Upper lobe of left lung (tissue), 6 donors: ENCODE measurements at regions not wholly inside any gene's neighbourhood (a gene's known extent, or its start where the extent isn't known, plus 50 kb on each side); places are given as distances from the start of the nearest gene placed in this dataset.

Experiments
- ATAC-seq, 2 donors: fragments of 200-7000 bp; cut with Tn5 transposase; one replicate each; pipeline ENCODE4 v1.9.1; 2022; ENCODE audit warnings: mild to moderate bottlenecking in 2 of 2, moderate library complexity in 2 of 2; ENCODE audit not compliant: low FRiP score in 2 of 2
- DNase-seq, 2 donors: peaks; one replicate each; pipeline ENCODE4 v3.0.0-alpha.2; 2019 to 2020
- H3K27ac ChIP-seq, 4 donors: fragments of 200-600 bp; sonication (generic); one replicate each; pipeline ENCODE4 v1.5.1; 2016 to 2019
- H3K27me3 ChIP-seq, 4 donors: fragments of 200-600 bp; sonication (generic); one replicate each; pipeline ENCODE4 v1.5.1; 2017 to 2019
- H3K36me3 ChIP-seq, 4 donors: fragments of 200-600 bp; sonication (generic); one replicate each; pipeline ENCODE4 v1.5.1; 2016 to 2019
- H3K4me1 ChIP-seq, 4 donors: fragments of 200-600 bp; sonication (generic); one replicate each; pipeline ENCODE4 v1.5.1; 2018 to 2019
- H3K4me3 ChIP-seq, 4 donors: fragments of 200-600 bp; sonication (generic); one replicate each; pipeline ENCODE4 v1.5.1; 2017 to 2019; ENCODE audit warnings: mild to moderate bottlenecking in 2 of 4, moderate library complexity in 1 of 4
- H3K9me3 ChIP-seq, 4 donors: fragments of 200-600 bp; sonication (generic); one replicate each; pipeline ENCODE4 v1.5.1; 2018 to 2019
- EP300 ChIP-seq, 4 donors: sonication (generic); formaldehyde crosslinking; IDR thresholded peaks; one replicate each; pipeline ENCODE4 v1.5.1; 2017; ENCODE audit warnings: antibody characterized with exemption in 4 of 4, control low read depth in 2 of 4
- POLR2A ChIP-seq, 4 donors: fragments of 450-650 bp; IDR thresholded peaks; one replicate each; pipeline ENCODE4 v1.5.1; 2016 to 2017; ENCODE audit warnings: antibody characterized with exemption in 4 of 4, mild to moderate bottlenecking in 2 of 4
- POLR2AphosphoS5 ChIP-seq, 2 donors: sonication (generic); formaldehyde crosslinking; IDR thresholded peaks; one replicate each; pipeline ENCODE4 v1.5.1; 2017; ENCODE audit warnings: antibody characterized with exemption in 2 of 2
- WGBS, 2 donors: methylation state at CpG; one replicate each; pipeline ENCODE4 v1.1.5; 2017 to 2018; 5-methylcytosine and 5-hydroxymethylcytosine counted together
- TF ChIP-seq, protein P1 (sequence below), 6 experiments: fragments of 450-650 bp in 4 of 6; fragments of 200-600 bp in 2 of 6; sonication (generic) in 2 of 6; IDR thresholded peaks; one replicate each; pipeline ENCODE4 v1.5.1; 2016 to 2019; ENCODE audit warnings: antibody characterized with exemption in 6 of 6
- donor health status: DM: no; HTN: no; CAD: no; lungs with moderate emphysema.
- donor health status: DM: no; HTN: yes; CAD: no; lungs with severe emphysema.

DNA sequence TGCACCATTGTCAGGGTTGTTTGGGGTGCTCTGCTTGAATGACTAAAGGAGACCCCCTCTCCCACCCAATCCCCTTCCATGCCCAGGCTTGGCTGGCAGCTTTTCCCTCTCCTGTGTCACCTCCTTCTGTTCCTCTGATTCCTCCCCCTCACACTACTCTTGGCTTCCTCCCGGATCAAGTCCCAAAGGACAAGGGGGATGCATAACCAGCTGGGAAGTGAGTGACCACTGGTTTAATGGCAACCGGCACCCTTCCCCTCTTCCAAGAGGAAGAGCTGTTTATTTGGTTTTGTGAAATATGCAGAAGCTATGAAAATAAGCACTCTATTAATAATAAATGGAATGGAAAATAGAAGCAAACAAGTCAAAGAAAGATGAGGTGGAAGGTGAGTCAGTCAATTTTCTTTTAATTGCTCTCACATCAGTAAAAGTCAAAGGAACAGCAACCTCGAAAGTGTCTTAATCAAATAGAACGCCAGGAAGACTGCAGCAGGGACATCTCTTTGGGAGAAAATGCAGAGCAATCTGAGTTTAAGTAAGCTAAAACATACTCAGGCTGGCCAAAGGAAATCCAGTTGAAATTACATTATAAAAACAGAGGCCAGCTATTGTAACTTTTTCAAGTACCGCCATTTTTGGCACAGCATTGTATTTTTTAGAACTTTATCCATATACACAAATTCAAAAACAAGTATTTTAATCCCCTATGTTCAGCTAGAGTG lies 322.5 kb downstream of the SIPA1L2 start:
- DNase-seq (no peak), ATAC-seq (no peak)
- TF ChIP-seq POLR2AphosphoS5 (IDR thresholded peaks at IDR 0.05) (no peak), EP300 (IDR thresholded peaks at IDR 0.05) (no peak), POLR2A (IDR thresholded peaks at IDR 0.05) (no peak)
- TF ChIP-seq, protein P1, sequence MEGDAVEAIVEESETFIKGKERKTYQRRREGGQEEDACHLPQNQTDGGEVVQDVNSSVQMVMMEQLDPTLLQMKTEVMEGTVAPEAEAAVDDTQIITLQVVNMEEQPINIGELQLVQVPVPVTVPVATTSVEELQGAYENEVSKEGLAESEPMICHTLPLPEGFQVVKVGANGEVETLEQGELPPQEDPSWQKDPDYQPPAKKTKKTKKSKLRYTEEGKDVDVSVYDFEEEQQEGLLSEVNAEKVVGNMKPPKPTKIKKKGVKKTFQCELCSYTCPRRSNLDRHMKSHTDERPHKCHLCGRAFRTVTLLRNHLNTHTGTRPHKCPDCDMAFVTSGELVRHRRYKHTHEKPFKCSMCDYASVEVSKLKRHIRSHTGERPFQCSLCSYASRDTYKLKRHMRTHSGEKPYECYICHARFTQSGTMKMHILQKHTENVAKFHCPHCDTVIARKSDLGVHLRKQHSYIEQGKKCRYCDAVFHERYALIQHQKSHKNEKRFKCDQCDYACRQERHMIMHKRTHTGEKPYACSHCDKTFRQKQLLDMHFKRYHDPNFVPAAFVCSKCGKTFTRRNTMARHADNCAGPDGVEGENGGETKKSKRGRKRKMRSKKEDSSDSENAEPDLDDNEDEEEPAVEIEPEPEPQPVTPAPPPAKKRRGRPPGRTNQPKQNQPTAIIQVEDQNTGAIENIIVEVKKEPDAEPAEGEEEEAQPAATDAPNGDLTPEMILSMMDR (IDR thresholded peaks at IDR 0.05) = no peak
- H3K4me3 ChIP-seq = no peak overlapping the region
- no peaks in the 10 kb centered on the region for H3K36me3 ChIP-seq
- H3K27ac ChIP-seq = no peak overlapping the region
- peaks cover 4 to 8% (median 6%) of the 10 kb centered on the region in 4 donors for H3K4me1 ChIP-seq
- 59 to 73% methylated on average over 5 of the region's 5 CpGs for WGBS, 2 donors
- H3K9me3 ChIP-seq = no peaks in the 10 kb centered on the region
- H3K27me3 ChIP-seq = no peaks in the 10 kb centered on the region

DNA sequence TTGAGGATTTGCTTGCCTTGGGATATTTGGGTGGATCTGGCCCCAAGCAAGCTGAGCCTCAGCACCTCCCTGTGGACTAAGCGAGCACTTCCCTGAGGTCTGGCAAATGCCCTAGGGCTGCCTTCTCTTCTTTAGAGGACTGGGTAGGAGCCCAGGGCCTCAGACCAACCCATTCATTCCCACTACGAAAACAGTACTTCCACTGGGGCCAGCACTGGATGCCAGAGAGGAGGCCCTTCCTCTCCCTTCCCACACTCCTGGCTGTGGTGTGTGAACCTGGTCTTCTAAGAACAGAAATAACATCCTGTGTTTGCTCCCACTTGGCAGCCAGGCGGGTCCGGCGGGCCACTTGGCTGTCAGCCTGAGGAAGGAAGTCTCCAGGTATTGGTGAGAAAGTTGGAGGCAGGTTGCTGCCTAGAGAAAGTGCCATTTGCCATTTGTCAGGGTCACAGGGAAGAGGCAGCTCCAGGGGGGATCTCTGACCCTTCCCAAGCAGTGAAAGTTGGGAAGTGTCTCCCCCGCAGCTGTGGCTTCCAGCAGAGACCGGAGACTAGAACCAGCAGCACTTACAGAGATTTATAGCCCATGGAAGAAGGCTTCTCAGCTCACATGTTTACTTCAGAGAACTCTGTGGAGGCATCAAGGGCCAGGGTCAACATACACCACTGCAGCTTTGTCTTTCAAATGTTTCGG lies 323.5 kb downstream of the SIPA1L2 start:
- no peak for TF ChIP-seq POLR2A (IDR thresholded peaks at IDR 0.05)
- 42 to 52% methylated on average over 4 to 8 of the region's 8 CpGs for WGBS, 2 donors
- no peaks in the 10 kb centered on the region for H3K9me3 ChIP-seq
- ATAC-seq = peak; percentile 34 to 60
- peaks cover 4 to 8% (median 6%) of the 10 kb centered on the region in 4 donors for H3K4me1 ChIP-seq
- DNase-seq = peak; percentile 32 to 81
- peak overlapping the region in 2 of 4 donors; percentile 23 to 46 for H3K27ac ChIP-seq
- H3K36me3 ChIP-seq = no peaks in the 10 kb centered on the region
- no peak overlapping the region for H3K4me3 ChIP-seq
- no peaks in the 10 kb centered on the region for H3K27me3 ChIP-seq

DNA sequence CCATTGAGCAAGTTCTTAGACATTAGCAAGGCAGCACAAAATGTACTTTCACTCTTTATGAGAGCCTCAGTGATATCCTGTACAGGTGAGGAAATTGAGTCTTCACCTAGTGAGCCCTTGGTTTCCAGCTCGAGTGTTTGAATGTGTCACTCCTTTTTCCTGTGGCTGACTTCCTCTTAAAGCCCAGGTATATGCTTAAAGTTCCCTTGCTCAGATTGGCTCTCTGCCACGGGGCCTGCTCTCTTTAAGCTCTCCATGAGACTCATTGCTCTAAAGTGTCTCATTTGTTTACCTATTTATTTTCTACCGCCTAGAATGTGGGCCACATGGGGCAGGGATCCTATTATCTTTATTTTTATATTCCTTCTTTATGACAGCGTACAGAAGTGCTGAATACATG lies 324.9 kb downstream of the SIPA1L2 start:
- Histone ChIP-seq H3K4me3 (no peak overlapping the region), H3K27ac (no peak overlapping the region), H3K27me3 (no peaks in the 10 kb centered on the region), H3K36me3 (no peaks in the 10 kb centered on the region), H3K4me1 (peaks cover 4 to 8% (median 6%) of the 10 kb centered on the region in 4 donors), H3K9me3 (no peaks in the 10 kb centered on the region)
- ATAC-seq = no peak
- TF ChIP-seq POLR2AphosphoS5 (IDR thresholded peaks at IDR 0.05) (no peak), EP300 (IDR thresholded peaks at IDR 0.05) (no peak), POLR2A (IDR thresholded peaks at IDR 0.05) (no peak)
- TF ChIP-seq, protein P1 (IDR thresholded peaks at IDR 0.05) = no peak
- DNase-seq = peak in 1 of 2 donors; percentile 73
- WGBS, 2 donors = 50 to 61% methylated on average over 4 of the region's 4 CpGs

DNA sequence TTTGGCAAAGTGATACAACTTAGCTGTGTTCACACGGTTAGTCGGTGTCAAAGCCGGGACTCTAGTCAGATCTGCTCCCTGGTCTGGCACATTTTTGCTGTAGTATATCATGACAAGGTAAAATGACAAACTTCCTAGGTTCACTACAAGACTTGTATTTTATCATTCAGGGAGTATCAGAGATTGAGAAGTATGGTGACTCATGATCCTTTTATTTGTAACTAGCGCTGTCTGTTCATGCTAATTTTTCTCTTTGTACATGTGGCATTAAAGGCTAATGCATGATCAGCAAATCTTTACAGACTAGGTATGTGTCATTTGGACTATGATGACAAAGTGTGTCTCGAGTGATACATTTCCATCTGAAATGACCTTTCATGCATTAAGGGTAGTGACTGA lies 326.7 kb downstream of the SIPA1L2 start:
- DNase-seq (no peak), ATAC-seq (no peak)
- TF ChIP-seq POLR2AphosphoS5 (IDR thresholded peaks at IDR 0.05) (no peak), EP300 (IDR thresholded peaks at IDR 0.05) (no peak)
- TF ChIP-seq, protein P1 (IDR thresholded peaks at IDR 0.05) = no peak
- H3K9me3 ChIP-seq = no peaks in the 10 kb centered on the region
- H3K4me1 ChIP-seq = peaks cover 4 to 8% (median 6%) of the 10 kb centered on the region in 4 donors
- H3K36me3 ChIP-seq = no peaks in the 10 kb centered on the region
- no peak overlapping the region for H3K4me3 ChIP-seq
- H3K27me3 ChIP-seq = no peaks in the 10 kb centered on the region
- WGBS, 2 donors = 91 to 95% methylated on average over 5 of the region's 5 CpGs
- H3K27ac ChIP-seq = no peak overlapping the region

DNA sequence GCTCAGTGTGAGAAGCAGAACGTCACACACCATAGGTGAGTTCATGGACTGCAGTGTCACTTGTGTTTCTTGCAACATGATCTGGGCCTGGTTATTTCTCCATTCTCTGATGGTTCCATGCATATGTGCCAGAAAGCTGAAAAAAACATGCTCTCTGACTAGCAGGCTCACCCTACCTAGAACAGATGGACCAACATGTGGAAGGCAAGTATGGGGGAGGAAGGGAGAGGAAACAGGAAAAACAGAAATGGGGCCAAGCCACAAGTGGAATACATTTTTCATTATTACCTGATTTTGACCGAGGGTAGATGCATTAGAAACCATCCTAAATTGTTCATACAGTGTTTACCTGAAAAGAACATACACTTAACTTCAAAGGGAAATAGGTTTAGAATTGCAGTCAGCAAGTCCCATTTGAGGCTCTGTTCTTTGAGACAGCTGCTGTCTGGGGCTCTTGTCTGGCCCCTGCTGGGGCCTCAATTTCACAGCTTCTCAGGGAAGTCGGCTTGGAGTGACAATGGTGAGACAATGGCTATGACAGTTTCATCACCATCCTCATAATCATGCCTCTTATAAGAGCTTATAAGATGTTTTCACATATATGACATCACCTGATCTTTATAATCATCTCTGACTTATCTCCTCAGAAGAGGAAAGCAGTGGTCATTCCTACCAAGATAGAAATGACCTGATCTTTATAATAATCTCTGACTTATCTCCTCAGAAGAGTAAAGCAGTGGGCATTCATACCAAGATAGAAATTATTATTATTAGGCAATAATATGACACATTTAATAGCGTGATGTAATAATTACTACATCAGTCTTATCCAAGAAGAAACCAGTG lies 327.3 kb downstream of the SIPA1L2 start:
- no peak for DNase-seq
- peaks cover 4 to 8% (median 6%) of the 10 kb centered on the region in 4 donors for H3K4me1 ChIP-seq
- 63 to 65% methylated on average over 4 of the region's 4 CpGs for WGBS, 2 donors
- H3K36me3 ChIP-seq = no peaks in the 10 kb centered on the region
- H3K4me3 ChIP-seq = no peak overlapping the region
- TF ChIP-seq POLR2A (IDR thresholded peaks at IDR 0.05) (no peak), POLR2AphosphoS5 (IDR thresholded peaks at IDR 0.05) (no peak), EP300 (IDR thresholded peaks at IDR 0.05) (no peak)
- TF ChIP-seq, protein P1 (IDR thresholded peaks at IDR 0.05) = no peak
- H3K27me3 ChIP-seq = no peaks in the 10 kb centered on the region
- H3K27ac ChIP-seq = no peak overlapping the region
- ATAC-seq = no peak
- no peaks in the 10 kb centered on the region for H3K9me3 ChIP-seq
